PC-3 (cell line): ENCODE measurements at regions not wholly inside any gene's neighbourhood (a gene's known extent, or its start where the extent isn't known, plus 50 kb on each side); places are given as distances from the start of the nearest gene placed in this dataset.

ENCODE experiments used
- EZH2 ChIP-seq: fragments of 300-600 bp; sonication (generic); IDR thresholded peaks from one replicate; pipeline ENCODE4 v1.6.1; 2017; ENCODE audit warnings: antibody characterized with exemption, mild to moderate bottlenecking, low read length; ENCODE audit not compliant: unreplicated experiment
- TF ChIP-seq, protein P1 (sequence below): fragments of 300-600 bp; sonication (generic); conservative IDR thresholded peaks from 2 replicates; pipeline ENCODE4 v1.5.1; 2017; ENCODE audit warnings: antibody characterized with exemption, low read depth, mild to moderate bottlenecking, low read length

DNA sequence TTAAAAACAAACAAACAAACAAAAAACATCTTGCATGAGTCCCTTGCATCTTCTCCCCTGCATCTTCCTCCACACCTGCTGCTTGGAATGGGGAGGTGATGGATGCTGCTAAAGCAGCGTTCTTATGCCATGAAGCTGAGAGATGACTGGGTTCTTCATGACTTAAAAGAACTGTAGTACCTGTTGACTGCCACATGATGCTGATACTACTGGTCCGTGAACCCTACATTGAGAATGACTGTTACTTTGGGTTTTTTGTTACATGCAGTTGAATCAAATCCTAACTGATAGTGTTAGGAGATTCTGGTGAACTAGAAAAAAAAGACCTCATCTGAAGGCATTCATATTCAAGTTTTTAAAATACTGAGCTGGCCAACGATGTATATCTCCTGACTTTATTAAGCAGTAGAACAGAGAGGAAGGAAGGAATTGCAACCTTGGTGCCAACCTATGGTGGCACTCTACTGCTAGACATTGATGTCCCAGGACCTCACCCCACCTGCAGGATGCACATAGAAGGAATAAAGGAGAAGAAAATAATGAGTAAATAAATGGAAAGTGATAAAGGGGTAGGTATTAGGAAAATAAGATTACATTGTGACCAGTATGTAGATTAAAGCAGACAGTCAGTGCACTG lies 63.2 kb upstream of the SPAG16 start:
- TF ChIP-seq, protein P1, sequence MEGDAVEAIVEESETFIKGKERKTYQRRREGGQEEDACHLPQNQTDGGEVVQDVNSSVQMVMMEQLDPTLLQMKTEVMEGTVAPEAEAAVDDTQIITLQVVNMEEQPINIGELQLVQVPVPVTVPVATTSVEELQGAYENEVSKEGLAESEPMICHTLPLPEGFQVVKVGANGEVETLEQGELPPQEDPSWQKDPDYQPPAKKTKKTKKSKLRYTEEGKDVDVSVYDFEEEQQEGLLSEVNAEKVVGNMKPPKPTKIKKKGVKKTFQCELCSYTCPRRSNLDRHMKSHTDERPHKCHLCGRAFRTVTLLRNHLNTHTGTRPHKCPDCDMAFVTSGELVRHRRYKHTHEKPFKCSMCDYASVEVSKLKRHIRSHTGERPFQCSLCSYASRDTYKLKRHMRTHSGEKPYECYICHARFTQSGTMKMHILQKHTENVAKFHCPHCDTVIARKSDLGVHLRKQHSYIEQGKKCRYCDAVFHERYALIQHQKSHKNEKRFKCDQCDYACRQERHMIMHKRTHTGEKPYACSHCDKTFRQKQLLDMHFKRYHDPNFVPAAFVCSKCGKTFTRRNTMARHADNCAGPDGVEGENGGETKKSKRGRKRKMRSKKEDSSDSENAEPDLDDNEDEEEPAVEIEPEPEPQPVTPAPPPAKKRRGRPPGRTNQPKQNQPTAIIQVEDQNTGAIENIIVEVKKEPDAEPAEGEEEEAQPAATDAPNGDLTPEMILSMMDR = no peak
- no peak for TF ChIP-seq EZH2
